ENCODE measurements at regions not wholly inside any gene's neighbourhood (a gene's known extent, or its start where the extent isn't known, plus 50 kb on each side); places are given as distances from the start of the nearest gene placed in this dataset.

DNA sequence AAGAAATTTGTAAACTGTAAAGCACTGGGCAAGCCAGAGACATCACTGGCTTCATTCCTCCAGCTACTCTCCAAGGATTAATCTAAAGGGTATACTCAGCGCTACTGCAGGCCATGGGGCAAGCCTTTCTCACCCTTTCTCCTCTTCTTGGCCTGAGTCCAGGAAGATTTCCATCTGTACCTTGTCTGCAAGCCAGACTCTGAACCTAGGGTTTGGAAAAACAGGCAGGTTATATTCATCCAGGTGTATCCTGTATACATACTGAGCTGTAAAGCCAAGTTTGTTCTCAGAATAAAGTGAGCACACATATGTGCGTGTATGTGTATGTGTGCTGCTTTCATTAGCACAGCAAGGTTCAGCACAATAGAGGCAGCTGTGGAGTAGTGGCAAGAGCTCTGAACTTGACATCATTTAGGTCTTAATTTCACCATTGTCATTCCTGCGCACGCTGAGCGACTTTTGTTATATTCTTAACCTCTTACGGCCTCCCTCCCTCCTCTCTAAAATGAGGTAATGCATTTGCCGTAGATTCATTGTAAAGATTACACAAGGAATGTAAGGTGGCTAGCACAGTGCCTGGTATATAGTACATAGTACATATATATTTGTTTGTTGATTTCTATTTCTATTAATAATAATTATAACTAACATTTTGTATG, 128.1 kb upstream of the JUN start:
- Histone ChIP-seq H2BK5ac (ENCODE audit: low read depth, low read length) (no peak overlapping the region), H3K27ac (ENCODE audit: low read depth, low read length) (no peak overlapping the region), H2BK120ac (replicated peaks; ENCODE audit: low read depth, low read length) (no peak overlapping the region), H3K56ac (replicated peaks; ENCODE audit: insufficient read length, low read depth, low read length) (no peak overlapping the region), H4K5ac (ENCODE audit: insufficient read length, low read depth, low read length) (no peak overlapping the region), H3K79me1 (ENCODE audit: low read depth, low read length) (no peaks in the 10 kb centered on the region), H2BK15ac (ENCODE audit: low read length) (no peak overlapping the region), H3K4me2 (ENCODE audit: insufficient read depth in 1 of 2, low read depth in 2 of 2, low read length in 2 of 2) (no peak overlapping the region), H3K23me2 (ENCODE audit: low read depth, low read length) (0 out of 2 replicates have a peak, but pooled peaks cover 2% of the 10 kb centered on the region), H3K9ac (replicated peaks in 1 of 4; ENCODE audit: extremely low read depth in 1 of 4, low read depth in 3 of 4, low read length in 3 of 4) (no peak overlapping the region), H3K4me1 (replicated peaks in 1 of 4; ENCODE audit: control insufficient read depth in 3 of 4, insufficient read depth in 4 of 4, low read length in 3 of 4) (peaks cover 0 to 2% (median 0%) of the 10 kb centered on the region in 4 experiments; a peak in 1 of 7 replicates), H2AK5ac (ENCODE audit: low read depth, low read length) (no peak overlapping the region), H3K18ac (ENCODE audit: extremely low read depth, low read length) (no peak overlapping the region), H4K8ac (ENCODE audit: extremely low read depth, insufficient read depth, low read length) (no peak overlapping the region), H2BK20ac (ENCODE audit: low read length) (no peak overlapping the region), H3K9me3 (ENCODE audit: insufficient read depth in 2 of 2, low read depth in 1 of 2, low read length in 1 of 2) (peaks cover 3 to 4% of the 10 kb centered on the region in 2 experiments; a peak in 1 of 4 replicates), H3K27me3 (replicated peaks in 1 of 4; ENCODE audit: control insufficient read depth in 3 of 4, extremely low read depth in 1 of 4, insufficient read depth in 3 of 4, low read length in 3 of 4) (no peaks in the 10 kb centered on the region; a peak in 1 of 7 replicates), H3K79me2 (ENCODE audit: control insufficient read depth in 1 of 2, insufficient read depth in 2 of 2, low read length in 2 of 2) (no peaks in the 10 kb centered on the region), H3K36me3 (ENCODE audit: control insufficient read depth in 2 of 4, insufficient read depth in 4 of 4, low read length in 3 of 4) (no peaks in the 10 kb centered on the region), H4K91ac (replicated peaks; ENCODE audit: insufficient read length, low read length) (no peak overlapping the region), H3K14ac (ENCODE audit: insufficient read length) (no peak overlapping the region), H3K4ac (replicated peaks; ENCODE audit: insufficient read length, low read depth, low read length) (no peak overlapping the region), H4K20me1 (replicated peaks in 1 of 2; ENCODE audit: control insufficient read depth in 1 of 2, insufficient read depth in 2 of 2, low read length in 2 of 2) (no peaks in the 10 kb centered on the region), H3K23ac (ENCODE audit: insufficient read length) (no peak overlapping the region), H3K4me3 (ENCODE audit: extremely low read depth in 1 of 4, insufficient read depth in 2 of 4, low read depth in 3 of 4, low read length in 4 of 4) (no peak overlapping the region), H2BK12ac (ENCODE audit: low read depth, low read length) (no peak overlapping the region), H2AFZ (ENCODE audit: low read length) (no peak overlapping the region)
- DNase-seq (ENCODE audit: low read depth in 1 of 2, low spot score in 2 of 2) (no peak), FAIRE-seq (no peak)
- ChIA-PET CTCF (ENCODE audit: partially characterized antibody) (interaction anchor here (0.5 to 1.0 kb wide), 2 partner anchors 142 to 170 kb away, joined by 3 to 4 read pairs; no protein-coding TSS in a partner anchor), POLR2A (ENCODE audit: partially characterized antibody) (no interaction called here)
- 90% methylated on average over 7 of the region's 7 CpGs; no CpG with 5 or more reads in 1 of the 2 experiments for WGBS, 2 experiments (ENCODE audit: extremely low coverage in 1 of 2, insufficient coverage in 1 of 2, insufficient read length in 1 of 2, insufficient replicate concordance in 2 of 2, low coverage in 1 of 2, low lambda C conversion rate in 2 of 2, missing lambda C conversion rate in 1 of 2)
- TF ChIP-seq NRF1 (IDR thresholded peaks at IDR 0.05; ENCODE audit: low read depth, low read length) (no peak), RAD21 (IDR thresholded peaks at IDR 0.05 in 1 of 2, conservative IDR thresholded peaks at IDR 0.05 in 1 of 2; ENCODE audit: low read depth in 2 of 2, low read length in 2 of 2) (no peak)

Measured in H1 (cell line).